ENCODE measurements at regions not wholly inside any gene's neighbourhood (a gene's known extent, or its start where the extent isn't known, plus 50 kb on each side); places are given as distances from the start of the nearest gene placed in this dataset.

DNA sequence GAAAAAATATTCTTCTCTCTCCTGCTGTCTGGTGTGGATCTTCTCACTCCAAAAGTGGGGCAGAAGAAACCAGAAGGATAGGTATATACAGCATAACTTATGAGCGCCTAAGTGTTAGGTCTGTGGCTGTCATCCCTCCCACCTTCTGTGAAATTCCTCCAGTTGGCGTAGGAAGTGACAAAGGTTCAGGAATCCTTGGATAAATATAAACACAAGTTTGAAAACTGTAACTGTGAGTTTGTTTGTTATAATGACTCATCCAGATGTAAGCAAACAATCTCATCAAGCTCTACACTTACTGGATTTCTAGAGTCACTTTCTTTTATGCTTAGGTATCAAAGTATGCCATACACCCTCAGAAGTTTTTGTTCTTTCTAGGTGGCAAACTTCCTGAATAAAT lies 405.2 kb downstream of the FAT4 start:
- no peak for TF ChIP-seq CTCF (IDR thresholded peaks at IDR 0.05; ENCODE audit: unreplicated experiment)
- Mint-ChIP-seq H3K4me3 (no peak overlapping the region), H3K9me3 (peaks cover 14% of the 10 kb centered on the region), H3K36me3 (no peaks in the 10 kb centered on the region), H3K27ac (no peak overlapping the region), H3K27me3 (ENCODE audit: low read depth) (no peaks in the 10 kb centered on the region), H3K4me1 (no peaks in the 10 kb centered on the region)
- DNase-seq (ENCODE audit: low spot score in 2 of 2, unreplicated experiment in 2 of 2) = no peak

DNA sequence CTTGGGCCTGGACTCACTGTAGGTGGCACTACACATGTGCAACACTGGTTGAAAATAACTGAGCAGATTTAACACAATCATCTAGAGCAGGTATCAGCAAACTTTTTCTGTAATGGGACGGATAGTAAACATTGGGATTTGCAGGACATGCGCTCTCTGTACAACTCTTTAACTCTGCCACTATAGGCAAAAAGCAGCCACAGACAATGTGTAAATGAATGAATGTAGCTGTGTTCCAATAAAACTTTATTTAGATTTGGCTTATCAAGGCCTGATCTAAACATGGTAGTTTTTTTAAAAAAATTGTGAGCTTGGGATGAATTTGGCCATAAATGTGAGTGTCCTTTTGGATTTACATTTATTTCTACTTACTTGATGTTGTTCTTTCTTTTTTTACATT lies 407.3 kb downstream of the FAT4 start:
- Mint-ChIP-seq H3K36me3 (no peaks in the 10 kb centered on the region), H3K9me3 (peaks cover 19% of the 10 kb centered on the region), H3K27me3 (ENCODE audit: low read depth) (no peaks in the 10 kb centered on the region), H3K27ac (no peak overlapping the region), H3K4me3 (no peak overlapping the region), H3K4me1 (peaks cover 3% of the 10 kb centered on the region)
- no peak for TF ChIP-seq CTCF (IDR thresholded peaks at IDR 0.05; ENCODE audit: unreplicated experiment)
- no peak for DNase-seq (ENCODE audit: low spot score in 2 of 2, unreplicated experiment in 2 of 2)

DNA sequence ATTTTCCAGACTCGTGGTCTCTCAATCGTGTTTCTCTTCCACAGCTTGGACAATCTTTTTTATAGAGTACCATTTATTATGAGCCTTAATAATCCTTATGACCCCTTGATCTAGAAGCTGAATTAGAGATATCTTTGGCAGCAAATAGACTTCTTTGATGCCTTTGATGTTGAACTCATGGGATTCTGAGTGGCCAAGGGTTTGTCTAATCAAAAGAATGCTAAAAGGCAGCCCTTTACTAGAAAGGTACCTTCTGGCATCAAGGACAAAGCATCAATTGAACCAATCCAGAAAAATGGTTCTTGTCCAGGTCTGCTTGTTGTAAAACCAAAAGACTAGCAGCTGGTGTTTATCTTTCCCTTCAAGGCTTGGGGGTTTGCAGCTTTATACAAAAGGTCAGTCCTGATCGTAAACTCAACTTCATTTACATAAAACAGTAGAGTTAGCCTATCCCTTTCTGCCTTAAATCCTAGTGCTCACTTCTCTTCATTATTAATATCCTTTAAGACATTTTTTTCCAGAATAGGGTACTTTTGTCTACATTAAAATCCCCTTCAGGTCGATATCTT lies 411.3 kb downstream of the FAT4 start:
- Mint-ChIP-seq H3K36me3 (no peaks in the 10 kb centered on the region), H3K4me3 (no peak overlapping the region), H3K9me3 (peaks cover 15% of the 10 kb centered on the region), H3K4me1 (peaks cover 17% of the 10 kb centered on the region), H3K27me3 (ENCODE audit: low read depth) (no peaks in the 10 kb centered on the region), H3K27ac (no peak overlapping the region)
- no peak for DNase-seq (ENCODE audit: low spot score in 2 of 2, unreplicated experiment in 2 of 2)
- no peak for TF ChIP-seq CTCF (IDR thresholded peaks at IDR 0.05; ENCODE audit: unreplicated experiment)

DNA sequence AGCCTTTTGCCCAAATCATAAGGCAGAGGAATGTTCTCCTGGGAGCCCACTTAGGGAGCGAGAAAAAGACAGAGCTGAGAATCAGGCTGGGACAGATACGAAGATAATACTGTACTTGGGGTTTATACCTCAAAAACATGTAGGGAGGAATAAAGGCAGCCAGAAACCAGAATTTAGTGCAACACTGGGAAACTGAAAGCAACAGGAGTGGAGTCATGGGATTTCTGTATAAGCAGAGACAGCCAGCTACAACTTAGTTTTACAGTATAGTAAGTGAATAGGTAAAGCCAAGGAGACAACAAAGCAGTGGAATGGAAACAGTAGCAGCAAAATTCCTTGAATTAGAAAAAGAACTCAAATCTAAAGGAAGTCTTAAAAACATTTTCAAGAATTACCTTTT lies 413.2 kb downstream of the FAT4 start:
- H3K27ac Mint-ChIP-seq = peak overlapping the region; percentile 1
- peaks cover 18% of the 10 kb centered on the region for H3K4me1 Mint-ChIP-seq
- no peaks in the 10 kb centered on the region for H3K36me3 Mint-ChIP-seq

DNA sequence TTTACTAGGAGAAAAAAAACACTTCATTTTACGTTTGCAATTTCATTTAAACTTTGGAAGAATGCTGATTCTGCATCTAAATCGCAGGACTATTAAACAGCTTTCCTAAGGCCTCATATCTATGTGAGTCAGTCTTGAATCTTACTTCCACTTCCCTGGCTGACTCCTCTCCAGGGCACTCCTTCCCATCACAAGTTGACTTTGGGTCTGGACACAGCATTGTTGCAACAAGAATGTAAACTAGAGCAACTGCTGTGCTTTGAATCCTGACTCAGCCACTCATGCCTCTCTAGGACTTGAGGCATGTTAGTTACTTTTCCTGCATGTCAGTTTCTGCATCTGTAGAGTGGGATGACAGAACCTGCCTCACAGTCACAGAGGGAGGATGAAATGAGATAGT lies 413.8 kb downstream of the FAT4 start:
- DNase-seq (ENCODE audit: low spot score in 2 of 2, unreplicated experiment in 2 of 2) = no peak
- H3K4me3 Mint-ChIP-seq = no peak overlapping the region
- H3K4me1 Mint-ChIP-seq = peaks cover 24% of the 10 kb centered on the region
- H3K9me3 Mint-ChIP-seq = peaks cover 10% of the 10 kb centered on the region
- peak overlapping the region; percentile 10 for H3K27ac Mint-ChIP-seq
- no peak for TF ChIP-seq CTCF (IDR thresholded peaks at IDR 0.05; ENCODE audit: unreplicated experiment)
- H3K27me3 Mint-ChIP-seq (ENCODE audit: low read depth) = no peaks in the 10 kb centered on the region
- no peaks in the 10 kb centered on the region for H3K36me3 Mint-ChIP-seq

More for the DNA sequence above, 413.2 kb downstream of the FAT4 start:
- Mint-ChIP-seq H3K4me3 (no peak overlapping the region), H3K9me3 (peaks cover 13% of the 10 kb centered on the region), H3K27me3 (ENCODE audit: low read depth) (no peaks in the 10 kb centered on the region)
- TF ChIP-seq CTCF (IDR thresholded peaks at IDR 0.05; ENCODE audit: unreplicated experiment) = no peak
- DNase-seq (ENCODE audit: low spot score in 2 of 2, unreplicated experiment in 2 of 2) = no peak

GRCh38 chr4:125729171-125729570 lies 414.4 kb downstream of the FAT4 start:
- H3K4me1 Mint-ChIP-seq = peaks cover 26% of the 10 kb centered on the region
- H3K27ac Mint-ChIP-seq = no peak overlapping the region

More at GRCh38 chr4:125729171-125729570, 414.4 kb downstream of the FAT4 start:
- DNase-seq (ENCODE audit: low spot score in 2 of 2, unreplicated experiment in 2 of 2) = no peak
- no peaks in the 10 kb centered on the region for H3K36me3 Mint-ChIP-seq
- no peak for TF ChIP-seq CTCF (IDR thresholded peaks at IDR 0.05; ENCODE audit: unreplicated experiment)
- no peaks in the 10 kb centered on the region for H3K27me3 Mint-ChIP-seq (ENCODE audit: low read depth)
- H3K4me3 Mint-ChIP-seq = no peak overlapping the region
- peaks cover 5% of the 10 kb centered on the region for H3K9me3 Mint-ChIP-seq
